GM12891 (cell line): ENCODE measurements at regions not wholly inside any gene's neighbourhood (a gene's known extent, or its start where the extent isn't known, plus 50 kb on each side); places are given as distances from the start of the nearest gene placed in this dataset.

ENCODE experiments used
- PAX5 ChIP-seq: IDR thresholded peaks from 2 replicates; pipeline ENCODE4 v1.6.1; 2011; ENCODE audit warnings: low read length, moderate library complexity, mild to moderate bottlenecking; ENCODE audit not compliant: insufficient read depth, severe bottlenecking
- POLR2A ChIP-seq: IDR thresholded peaks from 2 replicates; pipeline ENCODE4 v1.6.1; 2011; ENCODE audit warnings: low read depth, low read length, control low read depth
- POLR2AphosphoS5 ChIP-seq: IDR thresholded peaks from 2 replicates; pipeline ENCODE4 v1.6.1; 2011; ENCODE audit warnings: low read depth, low read length, control low read depth
- POU2F2 ChIP-seq: IDR thresholded peaks from 2 replicates; pipeline ENCODE4 v1.6.1; 2011; ENCODE audit warnings: low read depth, mild to moderate bottlenecking, control low read depth, low read length, moderate library complexity
- TAF1 ChIP-seq: IDR thresholded peaks from 2 replicates; pipeline ENCODE4 v1.6.1; 2011; ENCODE audit warnings: low read depth, low read length, control low read depth

- TF ChIP-seq POLR2A (no peak), PAX5 (no peak), TAF1 (no peak), POLR2AphosphoS5 (no peak), POU2F2 (no peak)
Measured at GRCh38 chr2:187644486-187644885, 90.3 kb upstream of the TFPI start.
